A673 (cell line): ENCODE measurements at regions not wholly inside any gene's neighbourhood (a gene's known extent, or its start where the extent isn't known, plus 50 kb on each side); places are given as distances from the start of the nearest gene placed in this dataset.

Experiments used
- BruUV-seq: library from RNA; stranded (reverse); fragments of 400-500 nt; replicated peaks from 2 replicates; lab custom pipeline; 2021; lab: Mats Ljungman, UMichigan
- CTCF ChIA-PET: fragments of 300-600 bp; sonication (Branson Sonifier 250); formaldehyde crosslinking; loops from one replicate; lab custom pipeline; 2022; ENCODE audit warnings: antibody characterized with exemption; lab: Charles Lee
- POLR2A ChIA-PET: fragments of 300-600 bp; sonication (Branson Sonifier 250); formaldehyde crosslinking; loops from one replicate; lab custom pipeline; 2022; ENCODE audit warnings: antibody characterized with exemption; ENCODE audit not compliant: low non-redundant PET; lab: Charles Lee
- DNase-seq: peaks from one replicate; pipeline ENCODE4 v3.0.0-alpha.2; 2015; ENCODE audit warnings: low spot score
- H3K27ac ChIP-seq: fragments of 200-600 bp; sonication (generic); 2 replicates; pipeline ENCODE4 v1.5.1; 2016; ENCODE audit warnings: mixed run types, low read depth, mild to moderate bottlenecking, mixed read lengths, antibody characterized with exemption, low read length; ENCODE audit not compliant: poor library complexity, severe bottlenecking
- H3K27me3 ChIP-seq: fragments of 200-600 bp; sonication (generic); replicated peaks from 2 replicates; pipeline ENCODE4 v1.6.1; 2017; ENCODE audit warnings: mixed run types, low read depth, mild to moderate bottlenecking, mixed read lengths, antibody characterized with exemption, low read length; ENCODE audit not compliant: insufficient read depth, poor library complexity
- H3K36me3 ChIP-seq: fragments of 200-600 bp; sonication (generic); 2 replicates; pipeline ENCODE4 v1.6.1; 2016; ENCODE audit warnings: mixed run types, mild to moderate bottlenecking, mixed read lengths, antibody characterized with exemption, low read length; ENCODE audit not compliant: insufficient read depth, poor library complexity, severe bottlenecking
- H3K4me1 ChIP-seq: fragments of 200-600 bp; sonication (generic); 2 replicates; pipeline ENCODE4 v1.6.1; 2017; ENCODE audit warnings: mixed run types, mild to moderate bottlenecking, mixed read lengths, antibody characterized with exemption, low read length; ENCODE audit not compliant: insufficient read depth, poor library complexity, severe bottlenecking
- H3K4me3 ChIP-seq: fragments of 200-600 bp; sonication (generic); 2 replicates; pipeline ENCODE4 v1.5.1; 2016; ENCODE audit warnings: low read depth, mixed run types, mild to moderate bottlenecking, mixed read lengths, low read length; ENCODE audit not compliant: poor library complexity, severe bottlenecking
- H3K9me3 ChIP-seq: fragments of 200-600 bp; sonication (generic); 2 replicates; pipeline ENCODE4 v1.6.1; 2016; ENCODE audit warnings: mixed run types, low read depth, mild to moderate bottlenecking, mixed read lengths, antibody characterized with exemption, low read length; ENCODE audit not compliant: poor library complexity, severe bottlenecking
- CTCF ChIP-seq: fragments of 300-800, 200-600 bp; sonication (generic); conservative IDR thresholded peaks from 2 replicates; pipeline ENCODE4 v1.5.1; 2017; ENCODE audit warnings: low read depth, mild to moderate bottlenecking, antibody characterized with exemption, low read length, moderate library complexity, mixed read lengths
- EZH2 ChIP-seq: fragments of 200-600 bp; sonication (generic); IDR thresholded peaks from 2 replicates; pipeline ENCODE4 v1.6.1; 2017; ENCODE audit warnings: borderline replicate concordance, low read depth, mild to moderate bottlenecking, mixed read lengths, antibody characterized with exemption, low read length; ENCODE audit not compliant: poor library complexity, severe bottlenecking
- intact Hi-C: fragments of 100-400 bp; cut with micrococcal nuclease; formaldehyde crosslinking; loops from one replicate; pipeline ENCODE4 v1.10.0; 2022; ENCODE audit not compliant: unreplicated experiment

GRCh38 chr7:125563964-125564529, 634.4 kb upstream of the POT1 start:
- no peak overlapping the region for H3K4me3 ChIP-seq
- CTCF ChIA-PET = no interaction called here

GRCh38 chr7:125563557-125563956, 633.9 kb upstream of the POT1 start:
- Histone ChIP-seq H3K4me1 (no peaks in the 10 kb centered on the region), H3K4me3 (no peak overlapping the region), H3K9me3 (no peaks in the 10 kb centered on the region), H3K27ac (no peak overlapping the region), H3K36me3 (no peaks in the 10 kb centered on the region), H3K27me3 (no peaks in the 10 kb centered on the region)
- intact Hi-C loops = no loop called here
- ChIA-PET POLR2A (no interaction called here), CTCF (no interaction called here)
- DNase-seq = no peak
- no TSS peak for BruUV-seq
- TF ChIP-seq EZH2 (no peak), CTCF (no peak)

More at GRCh38 chr7:125563964-125564529, 634.4 kb upstream of the POT1 start:
- no peaks in the 10 kb centered on the region for H3K27me3 ChIP-seq
- intact Hi-C loops = no loop called here
- no peaks in the 10 kb centered on the region for H3K36me3 ChIP-seq
- no peak for DNase-seq
- no peaks in the 10 kb centered on the region for H3K9me3 ChIP-seq
- no peak for TF ChIP-seq CTCF
- no peak for TF ChIP-seq EZH2
- no peaks in the 10 kb centered on the region for H3K4me1 ChIP-seq
- BruUV-seq = no TSS peak
- POLR2A ChIA-PET = no interaction called here
- no peak overlapping the region for H3K27ac ChIP-seq

- Histone ChIP-seq H3K36me3 (no peaks in the 10 kb centered on the region), H3K27me3 (no peaks in the 10 kb centered on the region), H3K27ac (no peak overlapping the region), H3K4me1 (no peaks in the 10 kb centered on the region), H3K4me3 (no peak overlapping the region), H3K9me3 (no peaks in the 10 kb centered on the region)
- no peak for TF ChIP-seq EZH2
- TF ChIP-seq CTCF = no peak
- intact Hi-C loops = no loop called here
- no TSS peak for BruUV-seq
- POLR2A ChIA-PET = no interaction called here
- CTCF ChIA-PET = no interaction called here
- DNase-seq = no peak
These were observed 631.4 kb upstream of the POT1 start for GRCh38 chr7:125561006-125561405.
